OCI-LY3 (cell line): ENCODE measurements at regions not wholly inside any gene's neighbourhood (a gene's known extent, or its start where the extent isn't known, plus 50 kb on each side); places are given as distances from the start of the nearest gene placed in this dataset.

Experiments
- H2AFZ ChIP-seq: fragments of 200-600, 300-600 bp; shearing (Covaris generic); 2 replicates; pipeline ENCODE4 v1.6.0; 2014; ENCODE audit warnings: antibody characterized with exemption, low read depth, low read length
- H3K27ac ChIP-seq: fragments of 200-600, 300-600 bp; sonication (generic); 2 replicates; pipeline ENCODE4 v1.5.1; 2014; ENCODE audit warnings: mild to moderate bottlenecking, low read length, moderate library complexity, mixed read lengths
- H3K27me3 ChIP-seq: fragments of 200-600, 300-600 bp; sonication (generic); 2 replicates; pipeline ENCODE4 v1.6.1; 2014; ENCODE audit warnings: low read depth, low read length, mixed read lengths
- H3K36me3 ChIP-seq: fragments of 200-600, 300-600 bp; sonication (generic); replicated peaks from 2 replicates; pipeline ENCODE3; 2014; ENCODE audit warnings: low read depth, low read length, mixed read lengths
- H3K4me1 ChIP-seq: fragments of 300-600, 200-600 bp; sonication (generic); 2 replicates; pipeline ENCODE4 v1.6.1; 2014; ENCODE audit warnings: low read length, mixed read lengths
- H3K4me2 ChIP-seq: fragments of 200-600, 300-600 bp; sonication (generic); 2 replicates; pipeline ENCODE4 v1.6.1; 2014; ENCODE audit warnings: low read length, mixed read lengths
- H3K4me3 ChIP-seq: fragments of 300-600, 200-600 bp; sonication (generic); 2 replicates; pipeline ENCODE4 v1.5.1; 2014; ENCODE audit warnings: antibody characterized with exemption, mild to moderate bottlenecking, low read length, moderate library complexity
- H3K79me2 ChIP-seq: fragments of 300-600, 200-600 bp; shearing (Covaris generic); 2 replicates; pipeline ENCODE4 v1.6.1; 2014; ENCODE audit warnings: mild to moderate bottlenecking, low read length, mixed read lengths
- H3K9ac ChIP-seq: fragments of 300-600, 200-600 bp; shearing (Covaris generic); 2 replicates; pipeline ENCODE4 v1.6.0; 2014; ENCODE audit warnings: mild to moderate bottlenecking, low read length, moderate library complexity
- H3K9me3 ChIP-seq: fragments of 200-600, 300-600 bp; shearing (Covaris generic); 2 replicates; pipeline ENCODE4 v1.6.1; 2014; ENCODE audit warnings: low read length, mixed read lengths; ENCODE audit not compliant: insufficient read depth
- H4K20me1 ChIP-seq: fragments of 200-600, 300-600 bp; sonication (generic); 2 replicates; pipeline ENCODE4 v1.6.1; 2016; ENCODE audit warnings: low read length, mixed read lengths; ENCODE audit not compliant: insufficient read depth
- EZH2phosphoT487 ChIP-seq: fragments of 200-600 bp; shearing (Covaris generic); IDR thresholded peaks from 2 replicates; pipeline ENCODE4 v1.6.1; 2018; ENCODE audit warnings: antibody characterized with exemption, mixed run types, low read depth
- TF ChIP-seq, protein P1 (sequence below): fragments of 200-600, 300-600 bp; sonication (generic); IDR thresholded peaks from 2 replicates; pipeline ENCODE4 v1.5.1; 2014; ENCODE audit warnings: antibody characterized with exemption, low read length, low read depth

DNA sequence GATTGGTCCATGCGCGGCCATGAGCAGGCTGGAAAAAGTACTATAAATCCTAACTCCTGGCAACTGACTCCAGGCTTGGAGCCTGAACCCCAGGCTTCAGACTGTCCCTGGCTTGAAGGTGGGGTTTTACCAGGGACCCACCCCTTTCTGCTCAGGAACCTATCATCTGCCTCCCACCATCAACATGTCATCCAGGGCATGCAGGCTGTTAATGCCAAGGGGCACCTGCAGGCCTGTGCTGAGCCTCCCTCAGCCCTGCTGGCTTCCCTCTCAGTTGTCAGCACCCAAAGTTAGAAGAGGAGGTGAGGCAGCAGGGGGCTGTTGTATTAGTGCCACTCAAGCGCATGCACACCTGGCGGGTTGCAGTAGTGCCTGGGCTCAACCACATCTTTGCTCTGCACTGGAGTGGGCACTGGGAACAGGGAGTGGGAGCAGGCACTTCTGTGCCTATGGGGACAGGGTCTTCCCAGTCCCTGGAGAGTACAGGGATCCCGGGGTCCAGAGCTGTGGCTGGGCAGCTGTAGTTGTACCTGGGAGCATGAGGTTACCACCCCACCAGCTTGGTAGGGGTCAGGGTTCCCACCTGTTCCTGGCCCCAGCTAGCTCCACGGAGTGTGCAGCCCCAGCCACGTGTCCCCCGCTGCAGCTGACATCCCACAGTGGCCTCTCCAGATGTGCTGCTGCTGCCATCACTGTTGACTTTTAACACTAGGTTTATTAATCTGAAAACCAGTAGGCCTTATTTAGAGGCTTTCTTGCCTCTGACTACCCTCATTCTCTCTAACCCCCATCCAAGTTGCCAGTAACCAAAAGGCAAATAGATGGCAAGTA, 306.2 kb upstream of the RIOK2 start:
- H3K27me3 ChIP-seq: no peaks in the 10 kb centered on the region
- H3K9me3 ChIP-seq: no peaks in the 10 kb centered on the region
- no peaks in the 10 kb centered on the region for H3K79me2 ChIP-seq
- TF ChIP-seq, protein P1, sequence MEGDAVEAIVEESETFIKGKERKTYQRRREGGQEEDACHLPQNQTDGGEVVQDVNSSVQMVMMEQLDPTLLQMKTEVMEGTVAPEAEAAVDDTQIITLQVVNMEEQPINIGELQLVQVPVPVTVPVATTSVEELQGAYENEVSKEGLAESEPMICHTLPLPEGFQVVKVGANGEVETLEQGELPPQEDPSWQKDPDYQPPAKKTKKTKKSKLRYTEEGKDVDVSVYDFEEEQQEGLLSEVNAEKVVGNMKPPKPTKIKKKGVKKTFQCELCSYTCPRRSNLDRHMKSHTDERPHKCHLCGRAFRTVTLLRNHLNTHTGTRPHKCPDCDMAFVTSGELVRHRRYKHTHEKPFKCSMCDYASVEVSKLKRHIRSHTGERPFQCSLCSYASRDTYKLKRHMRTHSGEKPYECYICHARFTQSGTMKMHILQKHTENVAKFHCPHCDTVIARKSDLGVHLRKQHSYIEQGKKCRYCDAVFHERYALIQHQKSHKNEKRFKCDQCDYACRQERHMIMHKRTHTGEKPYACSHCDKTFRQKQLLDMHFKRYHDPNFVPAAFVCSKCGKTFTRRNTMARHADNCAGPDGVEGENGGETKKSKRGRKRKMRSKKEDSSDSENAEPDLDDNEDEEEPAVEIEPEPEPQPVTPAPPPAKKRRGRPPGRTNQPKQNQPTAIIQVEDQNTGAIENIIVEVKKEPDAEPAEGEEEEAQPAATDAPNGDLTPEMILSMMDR: no peak
- no peak for TF ChIP-seq EZH2phosphoT487
- H3K4me2 ChIP-seq: no peak overlapping the region
- no peak overlapping the region for H3K4me3 ChIP-seq
- H4K20me1 ChIP-seq: no peaks in the 10 kb centered on the region
- H3K36me3 ChIP-seq: no peaks in the 10 kb centered on the region
- H3K4me1 ChIP-seq: no peaks in the 10 kb centered on the region
- H3K9ac ChIP-seq: no peak overlapping the region
- no peak overlapping the region for H2AFZ ChIP-seq
- no peak overlapping the region for H3K27ac ChIP-seq

DNA sequence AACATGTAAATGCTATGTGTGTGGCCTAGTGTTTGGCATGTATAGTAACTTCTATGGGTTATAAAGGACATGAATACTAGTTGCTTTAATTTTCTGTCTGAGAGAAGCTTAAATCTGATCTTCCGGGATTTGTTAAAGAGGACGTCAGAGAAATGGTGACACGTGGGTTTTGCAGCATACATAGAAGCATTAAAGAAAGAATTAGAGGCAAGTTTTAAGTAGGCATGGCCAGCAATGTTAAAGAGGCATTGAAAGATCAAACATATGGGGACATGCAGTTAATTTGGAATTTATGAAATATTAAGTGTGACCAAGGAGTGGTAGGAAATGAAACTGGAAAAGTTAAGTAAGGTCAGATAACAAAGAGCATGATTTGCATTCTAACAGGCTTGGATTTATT, 311.4 kb upstream of the RIOK2 start:
- H3K27ac ChIP-seq: no peak overlapping the region
- no peak for TF ChIP-seq EZH2phosphoT487
- TF ChIP-seq, protein P1: no peak
- no peak overlapping the region for H2AFZ ChIP-seq
- no peak overlapping the region for H3K9ac ChIP-seq
- H3K79me2 ChIP-seq: no peaks in the 10 kb centered on the region
- H3K4me3 ChIP-seq: no peak overlapping the region
- H3K36me3 ChIP-seq: no peaks in the 10 kb centered on the region
- no peaks in the 10 kb centered on the region for H3K4me1 ChIP-seq
- no peaks in the 10 kb centered on the region for H4K20me1 ChIP-seq
- H3K9me3 ChIP-seq: no peaks in the 10 kb centered on the region
- no peaks in the 10 kb centered on the region for H3K27me3 ChIP-seq
- H3K4me2 ChIP-seq: no peak overlapping the region

DNA sequence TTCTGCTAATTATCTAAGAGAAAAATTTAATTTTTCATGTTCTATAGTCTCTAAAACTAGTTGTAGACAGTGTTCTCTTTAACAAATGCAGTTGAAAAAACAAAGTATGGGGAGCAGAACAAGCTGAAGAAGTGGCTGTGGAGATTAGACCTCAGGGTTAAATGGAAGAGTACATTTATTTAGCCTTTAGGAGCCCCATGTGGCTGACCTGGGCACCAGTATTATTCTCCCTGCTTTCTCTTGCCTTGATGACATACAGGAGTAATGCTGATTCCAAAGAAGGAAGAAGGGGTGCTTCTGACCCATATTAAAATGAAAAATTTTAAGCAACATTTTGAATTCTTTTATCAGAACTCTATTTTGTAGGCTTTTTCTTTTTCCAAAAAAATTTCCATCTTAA, 312.3 kb upstream of the RIOK2 start:
- H3K4me3 ChIP-seq: no peak overlapping the region
- TF ChIP-seq EZH2phosphoT487: no peak
- TF ChIP-seq, protein P1: no peak

DNA sequence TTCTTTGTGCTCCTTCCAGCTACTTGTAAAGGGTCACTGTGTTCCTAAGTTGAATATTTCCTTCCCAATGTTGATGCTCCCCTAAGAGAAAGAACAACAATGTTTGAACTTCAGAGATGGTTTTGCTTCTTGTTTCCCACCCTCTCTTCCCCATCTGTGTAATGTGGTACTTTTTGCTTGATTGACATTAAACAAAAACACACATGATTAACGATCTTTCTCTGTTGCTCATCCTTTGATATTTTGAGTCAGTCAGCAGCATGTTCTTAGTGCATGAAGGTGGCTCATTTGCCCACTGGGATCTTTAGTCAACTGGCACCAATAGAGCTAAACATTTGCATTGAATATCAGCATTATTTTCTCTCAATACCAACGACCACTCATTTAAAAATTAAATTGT, 313.0 kb upstream of the RIOK2 start:
- H3K9me3 ChIP-seq: no peaks in the 10 kb centered on the region
- no peak overlapping the region for H3K4me2 ChIP-seq
- no peaks in the 10 kb centered on the region for H3K79me2 ChIP-seq
- H3K36me3 ChIP-seq: no peaks in the 10 kb centered on the region
- no peaks in the 10 kb centered on the region for H3K4me1 ChIP-seq
- no peaks in the 10 kb centered on the region for H3K27me3 ChIP-seq
- TF ChIP-seq EZH2phosphoT487: no peak
- TF ChIP-seq, protein P1: no peak
- H3K4me3 ChIP-seq: no peak overlapping the region
- H3K27ac ChIP-seq: no peak overlapping the region
- H2AFZ ChIP-seq: no peak overlapping the region
- H4K20me1 ChIP-seq: no peaks in the 10 kb centered on the region
- no peak overlapping the region for H3K9ac ChIP-seq

More for the DNA sequence above, 312.3 kb upstream of the RIOK2 start:
- H3K4me2 ChIP-seq: no peak overlapping the region
- H3K9ac ChIP-seq: no peak overlapping the region
- no peaks in the 10 kb centered on the region for H3K36me3 ChIP-seq
- H3K27me3 ChIP-seq: no peaks in the 10 kb centered on the region
- H3K9me3 ChIP-seq: no peaks in the 10 kb centered on the region
- H3K4me1 ChIP-seq: no peaks in the 10 kb centered on the region
- H3K27ac ChIP-seq: no peak overlapping the region
- H2AFZ ChIP-seq: no peak overlapping the region
- H3K79me2 ChIP-seq: no peaks in the 10 kb centered on the region
- no peaks in the 10 kb centered on the region for H4K20me1 ChIP-seq
